PC-3 (cell line): ENCODE measurements at regions not wholly inside any gene's neighbourhood (a gene's known extent, or its start where the extent isn't known, plus 50 kb on each side); places are given as distances from the start of the nearest gene placed in this dataset.

Experiments used
- EZH2 ChIP-seq: fragments of 300-600 bp; sonication (generic); IDR thresholded peaks from one replicate; pipeline ENCODE4 v1.6.1; 2017; ENCODE audit warnings: antibody characterized with exemption, mild to moderate bottlenecking, low read length; ENCODE audit not compliant: unreplicated experiment
- TF ChIP-seq, protein P1 (sequence below): fragments of 300-600 bp; sonication (generic); conservative IDR thresholded peaks from 2 replicates; pipeline ENCODE4 v1.5.1; 2017; ENCODE audit warnings: antibody characterized with exemption, low read depth, mild to moderate bottlenecking, low read length

DNA sequence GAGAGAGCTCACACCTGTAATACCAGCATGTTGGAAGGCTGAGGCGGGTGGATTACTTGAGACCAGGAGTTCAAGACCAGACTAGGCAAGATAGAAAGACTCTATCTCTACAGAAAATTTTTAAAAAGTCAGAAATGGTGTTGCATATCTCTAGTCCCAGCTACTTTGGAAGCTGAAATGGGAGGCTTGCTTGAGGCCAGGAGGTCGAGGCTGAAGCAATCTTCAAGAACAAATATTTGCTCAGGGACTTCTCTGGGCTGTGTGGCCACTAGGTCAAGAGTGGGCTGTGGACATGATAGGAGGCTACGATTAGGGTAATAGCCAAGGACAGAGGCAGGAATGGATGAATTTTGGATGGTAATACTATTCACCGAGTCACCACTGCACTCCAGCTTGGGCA is 135.8 kb upstream of the PEG3 start:
- TF ChIP-seq, protein P1, sequence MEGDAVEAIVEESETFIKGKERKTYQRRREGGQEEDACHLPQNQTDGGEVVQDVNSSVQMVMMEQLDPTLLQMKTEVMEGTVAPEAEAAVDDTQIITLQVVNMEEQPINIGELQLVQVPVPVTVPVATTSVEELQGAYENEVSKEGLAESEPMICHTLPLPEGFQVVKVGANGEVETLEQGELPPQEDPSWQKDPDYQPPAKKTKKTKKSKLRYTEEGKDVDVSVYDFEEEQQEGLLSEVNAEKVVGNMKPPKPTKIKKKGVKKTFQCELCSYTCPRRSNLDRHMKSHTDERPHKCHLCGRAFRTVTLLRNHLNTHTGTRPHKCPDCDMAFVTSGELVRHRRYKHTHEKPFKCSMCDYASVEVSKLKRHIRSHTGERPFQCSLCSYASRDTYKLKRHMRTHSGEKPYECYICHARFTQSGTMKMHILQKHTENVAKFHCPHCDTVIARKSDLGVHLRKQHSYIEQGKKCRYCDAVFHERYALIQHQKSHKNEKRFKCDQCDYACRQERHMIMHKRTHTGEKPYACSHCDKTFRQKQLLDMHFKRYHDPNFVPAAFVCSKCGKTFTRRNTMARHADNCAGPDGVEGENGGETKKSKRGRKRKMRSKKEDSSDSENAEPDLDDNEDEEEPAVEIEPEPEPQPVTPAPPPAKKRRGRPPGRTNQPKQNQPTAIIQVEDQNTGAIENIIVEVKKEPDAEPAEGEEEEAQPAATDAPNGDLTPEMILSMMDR = no peak
- no peak for TF ChIP-seq EZH2
